ENCODE measurements at regions not wholly inside any gene's neighbourhood (a gene's known extent, or its start where the extent isn't known, plus 50 kb on each side); places are given as distances from the start of the nearest gene placed in this dataset.

DNA sequence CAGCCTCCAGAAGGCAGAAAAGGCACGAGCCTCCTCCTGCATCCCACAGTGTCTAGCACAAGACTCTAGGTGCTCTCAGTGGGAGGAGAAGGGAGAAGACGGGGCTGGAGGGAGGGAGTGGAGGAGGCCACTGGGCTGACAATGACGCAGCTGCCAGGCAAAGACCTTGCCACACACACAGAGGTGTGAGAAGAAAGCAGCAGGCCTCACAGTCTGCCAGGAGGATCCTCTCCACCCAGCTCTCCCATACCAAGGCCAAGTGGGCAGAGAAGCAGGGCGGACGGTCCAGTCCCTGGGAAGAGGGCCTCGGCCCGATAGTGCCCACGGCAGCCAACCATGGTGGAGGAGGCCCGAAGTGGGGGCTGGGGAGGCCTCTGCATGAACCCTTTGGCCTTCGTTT, 78.9 kb downstream of the NCOR2 start:
- TF ChIP-seq, protein P1, sequence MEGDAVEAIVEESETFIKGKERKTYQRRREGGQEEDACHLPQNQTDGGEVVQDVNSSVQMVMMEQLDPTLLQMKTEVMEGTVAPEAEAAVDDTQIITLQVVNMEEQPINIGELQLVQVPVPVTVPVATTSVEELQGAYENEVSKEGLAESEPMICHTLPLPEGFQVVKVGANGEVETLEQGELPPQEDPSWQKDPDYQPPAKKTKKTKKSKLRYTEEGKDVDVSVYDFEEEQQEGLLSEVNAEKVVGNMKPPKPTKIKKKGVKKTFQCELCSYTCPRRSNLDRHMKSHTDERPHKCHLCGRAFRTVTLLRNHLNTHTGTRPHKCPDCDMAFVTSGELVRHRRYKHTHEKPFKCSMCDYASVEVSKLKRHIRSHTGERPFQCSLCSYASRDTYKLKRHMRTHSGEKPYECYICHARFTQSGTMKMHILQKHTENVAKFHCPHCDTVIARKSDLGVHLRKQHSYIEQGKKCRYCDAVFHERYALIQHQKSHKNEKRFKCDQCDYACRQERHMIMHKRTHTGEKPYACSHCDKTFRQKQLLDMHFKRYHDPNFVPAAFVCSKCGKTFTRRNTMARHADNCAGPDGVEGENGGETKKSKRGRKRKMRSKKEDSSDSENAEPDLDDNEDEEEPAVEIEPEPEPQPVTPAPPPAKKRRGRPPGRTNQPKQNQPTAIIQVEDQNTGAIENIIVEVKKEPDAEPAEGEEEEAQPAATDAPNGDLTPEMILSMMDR (IDR thresholded peaks at IDR 0.05; ENCODE audit: control insufficient read depth, extremely low read depth, insufficient read depth) = no peak
- no peak for DNase-seq (ENCODE audit: low read depth)
- H3K4me3 ChIP-seq (ENCODE audit: low read depth, low read length) = no peak overlapping the region

DNA sequence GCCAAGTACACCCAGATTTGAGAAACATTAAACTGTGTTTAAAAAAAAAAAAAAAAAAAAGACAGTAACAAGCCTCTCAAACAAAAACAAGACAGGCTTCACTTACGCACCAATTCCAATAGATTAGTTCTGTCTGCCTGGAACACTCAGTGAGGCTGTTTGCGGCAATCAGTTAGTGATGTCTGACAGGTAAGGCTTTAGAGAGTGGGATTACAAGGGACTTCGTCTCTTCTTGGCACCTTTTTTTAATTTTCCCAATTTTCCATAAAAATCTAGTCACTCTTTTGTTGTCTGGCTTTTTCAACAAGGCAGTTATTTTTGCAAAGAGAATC, 79.6 kb downstream of the NCOR2 start:
- no peak for DNase-seq (ENCODE audit: low read depth)
- TF ChIP-seq, protein P1 (IDR thresholded peaks at IDR 0.05; ENCODE audit: control insufficient read depth, extremely low read depth, insufficient read depth) = no peak
- H3K4me3 ChIP-seq (ENCODE audit: low read depth, low read length) = no peak overlapping the region

DNA sequence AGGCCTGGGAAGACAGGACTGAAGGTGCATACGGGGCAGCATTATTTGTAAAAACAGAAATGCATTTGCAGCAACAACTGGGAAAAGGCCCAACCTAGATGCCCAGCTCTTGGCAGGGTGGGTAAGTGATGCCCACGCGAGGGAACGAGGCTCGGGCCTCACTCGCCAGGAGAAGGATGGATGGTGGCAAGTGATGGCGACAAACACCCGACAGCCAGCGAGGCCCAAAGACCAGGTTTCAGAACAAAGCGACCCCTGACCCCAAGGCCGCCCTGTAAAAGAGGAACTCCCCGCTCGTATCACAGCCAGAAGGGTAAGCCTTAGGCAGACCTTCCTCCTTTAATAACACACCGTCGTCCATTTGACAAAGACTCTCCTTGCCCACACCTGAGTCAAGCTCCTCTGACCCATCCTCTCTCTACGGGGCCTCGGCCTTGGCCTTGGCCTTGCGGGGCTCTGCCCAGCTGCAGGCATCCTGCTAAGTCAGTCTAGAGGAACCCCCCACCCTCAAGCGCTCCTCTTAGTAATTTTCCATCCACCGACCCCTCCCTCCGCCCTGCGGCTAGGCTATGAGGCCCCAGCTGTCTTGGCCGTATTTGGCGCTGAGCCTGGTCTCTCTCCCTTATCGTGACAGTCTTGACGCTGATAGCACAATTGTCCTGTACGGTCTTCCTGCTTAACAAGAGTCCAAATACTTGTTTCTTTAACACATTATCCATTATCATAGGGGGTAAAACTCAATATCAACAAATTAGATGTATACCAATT, 80.2 kb downstream of the NCOR2 start:
- TF ChIP-seq, protein P1 (IDR thresholded peaks at IDR 0.05; ENCODE audit: control insufficient read depth, extremely low read depth, insufficient read depth) = no peak
- no peak overlapping the region for H3K4me3 ChIP-seq (ENCODE audit: low read depth, low read length)
- no peak for DNase-seq (ENCODE audit: low read depth)

DNA sequence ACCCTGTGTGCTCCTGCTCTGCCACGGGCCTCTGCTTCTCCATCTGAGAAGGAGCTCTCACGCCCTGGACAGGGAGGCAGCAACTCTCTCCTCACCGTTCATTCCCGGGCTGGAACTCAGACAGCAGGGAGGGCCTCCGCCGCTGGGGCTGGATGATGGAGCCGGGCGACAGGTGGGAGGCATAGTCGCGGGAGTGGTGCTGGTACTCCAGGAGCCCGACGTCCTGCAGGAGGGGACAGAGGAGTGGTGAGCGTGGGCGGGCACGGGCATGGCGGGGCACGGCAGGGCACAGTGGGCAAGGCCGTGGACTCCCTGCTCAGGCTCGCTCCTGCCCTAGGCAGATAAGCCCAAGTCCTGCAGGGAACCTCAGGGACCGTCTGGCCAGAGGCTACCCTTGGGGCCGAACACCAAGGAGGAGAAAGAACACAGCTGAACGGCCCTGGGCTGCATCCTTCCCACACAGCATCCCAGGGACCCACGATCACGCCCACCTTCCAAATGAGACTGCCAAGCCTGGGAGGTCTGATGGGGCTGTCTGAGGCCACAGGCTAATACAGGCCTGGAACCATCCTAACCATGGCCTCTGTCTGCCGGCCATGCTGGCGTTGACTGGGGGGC, 81.0 kb downstream of the NCOR2 start:
- TF ChIP-seq, protein P1 (IDR thresholded peaks at IDR 0.05; ENCODE audit: control insufficient read depth, extremely low read depth, insufficient read depth) = no peak
- no peak overlapping the region for H3K4me3 ChIP-seq (ENCODE audit: low read depth, low read length)
- DNase-seq (ENCODE audit: low read depth) = no peak

DNA sequence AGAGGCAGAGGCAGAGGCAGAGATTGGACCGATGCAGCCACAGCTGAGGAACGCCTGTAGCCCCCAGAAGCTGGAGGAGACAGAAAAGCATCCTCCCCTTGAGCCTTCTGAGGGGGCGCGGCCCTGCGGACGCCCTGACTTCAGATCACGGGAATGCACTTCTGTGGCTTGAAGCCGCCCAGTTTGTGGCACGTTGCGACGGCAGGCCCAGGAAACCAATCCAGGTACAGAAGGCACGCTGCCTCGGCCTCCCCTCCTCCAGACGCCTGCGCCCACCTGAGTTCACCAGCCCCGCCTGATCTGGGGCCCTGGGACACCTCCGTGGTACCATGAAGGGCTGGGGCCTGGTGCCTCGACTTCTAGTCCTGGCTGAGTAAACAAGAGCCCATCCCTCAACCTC, 82.0 kb downstream of the NCOR2 start:
- no peak for DNase-seq (ENCODE audit: low read depth)
- TF ChIP-seq, protein P1 (IDR thresholded peaks at IDR 0.05; ENCODE audit: control insufficient read depth, extremely low read depth, insufficient read depth) = no peak
- no peak overlapping the region for H3K4me3 ChIP-seq (ENCODE audit: low read depth, low read length)

DNA sequence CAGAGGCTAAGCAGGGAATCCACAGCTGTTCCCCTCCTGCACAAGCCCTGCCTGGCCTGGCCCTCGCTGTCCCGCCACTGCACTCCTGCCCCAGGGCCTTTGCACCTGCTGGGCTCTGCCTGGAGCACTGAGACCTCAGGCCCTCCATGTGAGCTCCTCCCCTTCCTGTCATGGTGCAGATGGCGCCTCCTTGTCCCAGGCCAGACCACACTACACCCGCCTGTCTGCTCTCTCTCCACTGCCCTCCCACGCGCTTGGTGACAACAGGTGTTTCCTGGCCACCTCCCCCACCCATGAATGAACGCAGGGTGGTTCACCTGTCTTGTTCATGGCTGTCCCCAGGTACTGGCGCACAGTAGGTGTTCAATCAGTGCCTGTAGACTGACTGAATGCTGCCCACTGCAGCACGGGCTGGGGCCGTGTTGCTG, 82.9 kb downstream of the NCOR2 start:
- no peak for DNase-seq (ENCODE audit: low read depth)
- TF ChIP-seq, protein P1 (IDR thresholded peaks at IDR 0.05; ENCODE audit: control insufficient read depth, extremely low read depth, insufficient read depth) = no peak
- no peak overlapping the region for H3K4me3 ChIP-seq (ENCODE audit: low read depth, low read length)

DNA sequence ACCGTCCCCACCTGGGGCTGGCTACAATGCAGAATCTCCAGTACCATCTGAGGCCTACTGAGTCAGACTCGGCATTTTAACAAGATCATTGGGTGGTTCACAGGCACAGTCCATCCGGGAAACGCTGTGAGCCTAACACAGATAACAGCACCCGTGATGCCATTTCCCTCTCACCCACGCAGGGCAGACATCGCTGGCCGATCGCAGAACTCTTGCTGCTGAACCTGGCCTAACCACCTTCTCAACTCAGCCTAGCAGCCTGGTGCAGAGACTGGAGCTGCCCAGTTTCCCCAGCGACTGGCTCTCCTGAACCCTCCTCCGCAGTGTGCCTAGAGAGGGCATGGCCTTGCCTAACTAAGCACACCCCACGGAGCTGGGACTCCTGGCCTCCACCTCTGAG, 83.3 kb downstream of the NCOR2 start:
- TF ChIP-seq, protein P1 (IDR thresholded peaks at IDR 0.05; ENCODE audit: control insufficient read depth, extremely low read depth, insufficient read depth) = no peak
- no peak overlapping the region for H3K4me3 ChIP-seq (ENCODE audit: low read depth, low read length)
- DNase-seq (ENCODE audit: low read depth) = no peak

Measured in LNCaP clone FGC (cell line).